H1 (cell line): ENCODE measurements at regions not wholly inside any gene's neighbourhood (a gene's known extent, or its start where the extent isn't known, plus 50 kb on each side); places are given as distances from the start of the nearest gene placed in this dataset.

Experiments
- GABPA ChIP-seq: IDR thresholded peaks from 2 replicates; pipeline ENCODE4 v1.6.1; 2011; ENCODE audit warnings: mild to moderate bottlenecking, low read length, moderate library complexity, borderline replicate concordance; ENCODE audit not compliant: insufficient read depth
- NANOG ChIP-seq: IDR thresholded peaks from 2 replicates; pipeline ENCODE4 v1.6.1; 2011; ENCODE audit warnings: low read length, low read depth, mild to moderate bottlenecking, inconsistent platforms; ENCODE audit not compliant: insufficient read depth, poor library complexity, severe bottlenecking
- SP4 ChIP-seq: IDR thresholded peaks from 2 replicates; pipeline ENCODE4 v1.6.1; 2012; ENCODE audit warnings: low read length, inconsistent platforms
- SUZ12 ChIP-seq: fragments of 200-600 bp; sonication (generic); IDR thresholded peaks from 2 replicates; pipeline ENCODE4 v1.6.1; 2012; ENCODE audit warnings: mild to moderate bottlenecking, inconsistent platforms, low read length, moderate library complexity, mixed read lengths

GRCh38 chr5:25944786-25945185 is 1093.6 kb downstream of the CDH9 start (continued):
- TF ChIP-seq GABPA (no peak), SUZ12 (no peak), NANOG (no peak), SP4 (no peak)
